GM21619 (cell line): ENCODE measurements at regions not wholly inside any gene's neighbourhood (a gene's known extent, or its start where the extent isn't known, plus 50 kb on each side); places are given as distances from the start of the nearest gene placed in this dataset.
"Not testable (repeated sequence)": the region's sequence is repeated elsewhere in the genome, so short reads cannot be mapped to it uniquely, and the experiment has no call there.

ENCODE experiments used
- ATAC-seq: cut with Tn5 transposase; IDR thresholded peaks from one replicate; pipeline ENCODE4 v1.9.1; 2021; ENCODE audit not compliant: unreplicated experiment

DNA sequence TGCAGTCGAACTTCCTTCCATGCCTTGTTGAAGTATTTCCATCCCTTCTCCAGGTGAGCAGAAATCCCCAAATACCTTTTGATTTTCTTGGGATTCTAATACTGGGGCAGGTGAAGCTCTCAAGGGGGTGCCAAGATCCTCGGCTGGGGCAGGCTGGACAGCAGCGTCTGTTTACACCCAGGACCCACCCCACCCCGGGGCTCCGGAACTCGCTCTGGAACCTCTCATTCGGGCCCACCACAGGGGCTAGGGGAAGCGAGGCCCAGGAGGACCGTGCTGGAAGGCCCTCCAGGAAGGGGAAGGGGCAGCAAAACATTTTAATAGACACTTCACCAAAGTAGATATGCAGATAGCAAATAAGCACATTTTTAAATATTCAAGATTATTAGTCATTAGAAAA is 161.9 kb upstream of the GORAB start:
- no peak for ATAC-seq

DNA sequence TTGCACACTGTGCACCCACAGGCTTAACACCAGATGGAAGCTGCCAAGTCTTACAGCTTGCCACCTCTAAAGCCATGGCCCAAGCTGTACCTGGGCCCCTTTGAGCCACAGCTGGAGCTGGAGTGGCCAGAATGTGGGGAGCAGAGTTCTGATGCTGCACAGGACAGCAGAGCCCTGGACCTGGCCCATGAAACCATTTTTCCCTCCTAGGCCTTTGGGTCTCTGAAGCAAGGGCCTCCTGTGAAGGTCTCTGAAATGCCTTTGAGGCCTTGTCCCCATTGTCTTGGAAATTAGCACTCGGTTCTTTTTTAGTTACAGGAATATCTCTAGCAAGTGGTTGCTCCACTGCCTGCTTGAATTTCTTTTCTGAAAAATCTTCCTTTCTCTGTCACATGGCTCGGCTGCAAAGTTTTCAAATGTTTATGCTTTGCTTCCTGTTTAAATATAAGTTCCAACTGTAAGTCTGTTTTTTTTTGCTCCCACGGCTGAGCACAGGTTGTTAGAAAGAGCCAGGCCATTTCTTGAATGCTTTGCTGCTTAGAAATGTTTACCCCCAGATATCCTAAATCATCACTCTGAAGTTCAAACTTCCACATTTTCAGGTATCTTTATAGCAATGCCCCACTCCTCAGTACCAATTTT is 156.8 kb upstream of the GORAB start:
- ATAC-seq, result no peak

DNA sequence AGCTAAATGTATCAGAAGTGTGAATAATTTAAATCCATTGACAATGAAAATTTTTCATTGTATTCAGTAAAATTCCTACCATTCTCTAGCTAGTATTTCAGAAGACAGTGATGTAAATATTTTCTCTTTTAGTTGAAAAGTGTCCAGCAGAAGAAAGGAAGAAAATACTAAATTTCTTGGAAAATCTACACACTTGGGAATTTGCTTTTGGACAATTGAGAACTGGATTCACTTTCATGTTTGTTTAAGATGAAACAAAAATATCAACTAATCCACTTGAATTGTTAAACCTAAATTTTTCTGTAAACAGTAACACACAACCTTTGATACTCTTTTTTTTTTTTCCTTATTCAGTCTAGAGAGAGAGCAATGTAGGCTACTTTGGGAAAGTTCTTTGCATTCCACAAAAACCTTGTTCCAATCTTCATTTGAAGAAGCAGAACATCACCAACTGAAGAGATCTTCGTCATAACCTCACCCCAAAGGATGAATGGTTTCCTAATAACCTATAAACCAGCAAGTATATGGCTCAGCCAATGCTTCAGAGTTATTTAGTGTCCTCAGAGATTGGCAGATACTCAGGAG is 155.1 kb upstream of the GORAB start:
- no peak for ATAC-seq

DNA sequence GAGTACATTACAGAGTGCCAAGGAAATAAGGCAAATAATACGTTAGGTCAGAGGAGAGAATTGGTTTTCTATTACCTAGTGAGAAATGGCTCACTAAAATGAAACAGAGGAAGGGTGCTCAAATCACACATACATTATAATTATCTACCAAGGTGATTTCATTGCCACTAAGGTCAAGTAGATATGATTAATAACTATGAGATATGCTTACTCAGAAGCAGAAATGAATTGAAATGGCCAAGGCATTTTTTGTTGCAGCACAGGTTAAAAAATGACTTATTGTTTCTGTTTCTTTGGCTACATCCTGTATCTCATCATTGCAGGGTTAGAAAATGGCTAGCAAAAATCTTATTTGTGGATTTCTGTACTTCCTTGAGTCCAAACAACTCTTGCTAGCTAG is 154.5 kb upstream of the GORAB start:
- ATAC-seq, result peak; percentile 84

DNA sequence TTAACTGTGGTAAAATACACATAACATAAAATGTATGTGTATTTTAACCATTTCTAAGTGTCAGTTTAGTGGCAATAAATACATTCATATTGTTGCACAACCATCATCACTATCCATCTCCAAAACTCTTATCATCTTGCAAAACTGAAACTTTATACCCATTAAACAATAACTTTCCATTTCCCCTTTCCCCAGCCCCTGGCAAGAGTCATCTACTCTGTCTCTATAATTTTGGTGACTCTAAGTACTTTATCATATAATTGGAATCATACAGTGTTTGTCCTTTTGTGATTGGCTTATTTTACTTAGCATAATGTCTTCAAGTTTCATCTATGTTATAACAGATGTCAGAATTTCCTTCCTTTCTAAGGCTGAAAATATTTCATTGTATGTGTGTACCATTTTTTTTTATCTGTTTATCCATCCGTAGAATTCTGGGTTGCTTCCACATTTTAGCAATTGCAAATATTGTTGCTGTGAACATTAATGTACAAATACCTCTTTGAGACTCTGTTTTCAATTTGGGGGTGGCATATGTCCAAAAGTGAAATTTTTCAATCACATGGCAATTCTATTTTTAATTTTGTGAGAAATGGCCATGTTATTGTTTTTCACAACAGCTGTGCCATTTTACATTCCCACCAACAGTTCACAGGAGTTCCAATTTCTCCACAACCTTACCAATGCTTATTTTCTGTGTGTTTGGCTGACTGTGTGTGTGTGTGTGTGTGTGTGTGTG is 153.9 kb upstream of the GORAB start:
- ATAC-seq, result no peak

DNA sequence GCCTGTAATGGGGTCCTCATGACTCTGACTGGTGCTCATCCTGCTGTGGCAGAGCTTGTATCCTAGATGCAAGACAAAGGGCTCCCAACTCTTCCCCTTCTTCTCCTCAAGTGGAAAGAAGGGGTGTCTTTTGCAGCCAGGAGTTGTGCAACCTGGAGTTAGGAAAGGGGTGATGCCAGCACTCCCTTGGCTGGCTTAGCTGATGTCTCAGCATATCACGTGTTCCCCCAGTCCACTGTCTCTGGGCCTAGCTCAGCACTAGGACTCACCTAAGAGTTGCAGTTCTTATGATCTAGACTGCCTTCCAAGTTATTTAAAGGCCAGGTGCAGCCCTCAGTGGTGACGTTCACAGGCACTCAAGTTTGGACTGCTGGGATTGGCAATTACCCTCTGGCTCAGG is 146.2 kb upstream of the GORAB start:
- ATAC-seq, result no peak

DNA sequence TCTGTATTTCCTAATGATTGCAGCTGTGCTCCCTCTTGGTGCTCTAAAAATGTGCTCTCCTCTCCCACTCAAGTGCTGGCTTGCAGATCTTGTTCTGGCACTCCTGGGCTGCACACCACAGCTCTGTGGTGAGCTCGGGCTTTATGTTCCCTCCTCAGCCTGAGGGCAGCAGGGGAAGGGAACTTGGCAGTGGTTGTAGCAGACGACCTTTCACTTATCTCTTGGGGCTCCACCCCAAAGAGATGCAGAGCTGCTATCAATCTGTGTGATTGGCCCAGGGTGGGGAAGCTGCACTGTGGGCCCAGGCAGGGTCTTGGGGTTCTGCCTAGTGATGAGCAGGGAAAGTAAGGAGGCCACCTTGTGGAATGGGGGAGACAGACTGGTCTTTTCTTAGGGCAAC is 143.5 kb upstream of the GORAB start:
- no peak for ATAC-seq

DNA sequence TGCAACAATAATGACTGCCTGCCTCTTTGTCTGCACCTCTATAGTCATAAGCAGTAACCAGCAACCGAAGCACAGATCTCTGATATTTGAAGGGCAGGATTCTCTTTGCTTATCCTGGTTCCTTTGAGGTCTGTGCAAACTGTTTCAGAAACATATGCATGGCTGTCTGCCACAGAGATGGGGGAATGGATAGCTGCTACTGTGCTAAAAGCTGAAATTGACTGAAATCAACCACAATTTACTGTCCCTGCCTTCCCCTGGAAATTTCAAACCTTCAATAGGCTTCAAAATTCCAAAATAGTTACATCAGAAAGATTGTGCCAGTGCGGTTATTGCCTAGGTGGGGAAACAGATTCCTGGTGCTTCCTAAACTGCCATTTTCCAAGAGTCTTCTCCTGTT is 136.8 kb upstream of the GORAB start:
- ATAC-seq, result no peak

DNA sequence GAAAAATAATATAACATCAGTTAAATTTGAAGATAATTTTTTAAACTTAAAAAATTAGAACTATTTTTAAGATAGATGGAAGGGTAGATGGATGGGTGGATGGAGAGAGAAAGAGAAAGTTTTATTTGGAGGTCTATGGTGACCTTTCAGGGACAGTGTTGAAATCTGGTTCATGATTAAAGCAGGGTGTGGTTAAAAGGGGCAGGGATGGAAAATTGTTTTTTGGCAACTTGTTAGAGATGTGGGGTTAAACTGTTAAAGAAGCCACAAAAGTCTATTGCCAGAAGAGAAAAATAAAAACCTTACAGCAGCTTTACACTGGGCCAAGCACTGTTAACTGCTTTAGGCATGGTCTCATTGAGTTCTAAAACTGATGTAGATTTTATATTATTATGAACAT is 134.9 kb upstream of the GORAB start:
- ATAC-seq, result no peak

DNA sequence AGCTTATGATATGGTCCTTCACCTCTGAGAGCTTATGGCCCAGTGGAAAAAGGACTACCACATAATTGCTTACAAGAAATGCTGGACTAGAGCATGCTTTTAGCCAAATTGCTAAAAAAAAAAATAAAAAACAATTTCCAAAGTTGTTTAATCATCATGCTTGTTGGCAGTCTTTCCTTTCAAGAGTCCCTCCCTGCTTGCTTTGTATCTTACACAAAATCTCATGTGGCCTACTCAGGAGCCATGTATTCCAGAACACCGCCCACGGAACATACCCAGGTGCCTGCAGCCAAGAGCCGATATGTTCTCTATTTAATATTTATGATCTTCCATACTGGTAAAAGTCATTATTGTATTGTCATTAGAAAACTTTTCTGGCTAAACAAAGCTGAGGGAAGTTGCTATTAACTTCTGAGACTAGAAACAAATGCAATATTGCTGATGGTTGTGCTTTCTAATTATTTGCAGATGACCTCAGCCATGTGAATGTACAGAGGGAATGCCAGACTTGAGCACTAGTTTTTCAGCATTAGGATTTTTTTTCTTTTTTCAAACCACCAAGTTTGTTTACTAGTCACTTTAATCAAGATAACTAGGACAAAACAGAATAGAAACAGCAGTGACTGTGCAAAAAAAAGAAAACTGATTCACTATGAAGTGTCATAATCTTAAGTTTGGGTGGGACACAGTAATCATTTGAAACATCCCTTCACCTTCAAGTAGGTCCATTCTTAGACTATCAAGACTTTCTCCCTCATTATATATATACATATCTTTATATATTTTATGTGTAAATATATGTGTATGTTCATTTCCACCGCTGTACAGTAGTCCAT is 129.3 kb upstream of the GORAB start:
- no peak for ATAC-seq

DNA sequence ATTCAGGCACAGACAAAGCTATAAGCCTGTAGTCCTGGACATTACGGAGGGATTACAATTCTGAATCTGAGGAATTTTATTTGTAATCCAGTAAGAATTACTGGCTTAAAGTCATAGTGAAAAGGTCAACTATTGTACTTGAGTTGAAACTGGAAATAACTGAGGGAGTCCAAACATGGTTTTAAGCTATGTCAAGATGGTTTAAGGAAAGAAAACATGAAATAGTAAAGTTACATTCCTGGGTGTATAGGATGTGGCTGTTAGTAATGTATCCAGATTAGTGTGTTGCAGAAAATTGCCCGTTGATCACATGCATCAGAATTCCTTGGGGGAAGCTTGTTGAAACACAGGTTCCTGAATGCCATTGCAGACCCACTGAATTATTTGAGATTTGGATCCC is 124.8 kb upstream of the GORAB start:
- ATAC-seq, result no peak

DNA sequence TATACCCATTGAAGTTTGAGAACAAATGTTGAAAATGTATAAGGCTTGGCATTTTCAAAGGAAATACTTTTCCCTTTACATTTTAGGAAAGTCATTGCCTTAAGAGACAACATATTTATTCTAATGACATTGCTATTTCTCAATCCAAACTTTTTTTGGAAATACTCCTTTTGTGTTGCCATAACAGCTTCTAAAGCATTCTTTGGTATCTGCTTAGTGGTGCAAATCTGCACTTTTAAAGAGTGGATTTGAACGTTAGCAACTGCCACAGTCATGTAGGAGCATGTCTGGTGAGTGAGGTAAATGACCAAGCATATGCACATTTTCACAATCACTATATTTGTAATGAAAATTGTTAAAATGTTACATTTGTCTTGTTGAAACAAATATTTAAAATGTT is 124.4 kb upstream of the GORAB start:
- ATAC-seq, result no peak

DNA sequence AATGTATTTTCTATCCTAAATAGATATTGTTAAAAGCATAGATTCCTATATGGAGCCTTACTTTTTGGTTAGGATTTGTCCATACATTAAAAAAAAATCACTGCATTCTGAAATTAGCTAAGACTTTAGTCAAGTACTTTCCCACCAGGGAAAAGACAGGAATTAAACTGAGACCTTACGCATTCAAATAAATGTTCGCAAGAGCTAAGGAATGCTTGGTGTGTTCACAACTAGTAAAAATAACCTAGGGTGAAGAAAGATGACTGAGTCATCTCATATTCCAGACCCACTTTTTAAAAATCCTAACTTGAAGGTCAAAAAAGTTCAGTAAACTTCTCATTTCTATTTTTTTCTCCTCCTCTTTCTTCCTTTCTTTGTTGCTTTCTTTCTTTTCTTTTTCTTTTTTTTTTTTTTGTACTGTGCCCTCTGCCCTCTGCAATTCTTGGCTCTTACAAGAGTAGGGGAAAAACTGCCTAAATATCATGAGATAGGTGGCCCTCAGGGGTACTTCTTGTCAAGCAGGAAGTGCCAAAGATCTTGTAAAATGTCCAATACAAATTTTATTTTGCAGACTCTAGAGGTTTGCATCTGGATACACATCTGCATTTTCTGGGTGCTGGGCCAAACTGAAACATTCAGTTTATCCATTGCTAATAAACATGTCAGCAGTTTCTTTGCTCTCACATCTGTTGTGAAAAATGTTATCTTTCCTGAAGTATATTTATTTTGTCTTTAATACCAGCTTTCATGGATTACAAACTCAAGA is 121.4 kb upstream of the GORAB start:
- ATAC-seq, result no peak

DNA sequence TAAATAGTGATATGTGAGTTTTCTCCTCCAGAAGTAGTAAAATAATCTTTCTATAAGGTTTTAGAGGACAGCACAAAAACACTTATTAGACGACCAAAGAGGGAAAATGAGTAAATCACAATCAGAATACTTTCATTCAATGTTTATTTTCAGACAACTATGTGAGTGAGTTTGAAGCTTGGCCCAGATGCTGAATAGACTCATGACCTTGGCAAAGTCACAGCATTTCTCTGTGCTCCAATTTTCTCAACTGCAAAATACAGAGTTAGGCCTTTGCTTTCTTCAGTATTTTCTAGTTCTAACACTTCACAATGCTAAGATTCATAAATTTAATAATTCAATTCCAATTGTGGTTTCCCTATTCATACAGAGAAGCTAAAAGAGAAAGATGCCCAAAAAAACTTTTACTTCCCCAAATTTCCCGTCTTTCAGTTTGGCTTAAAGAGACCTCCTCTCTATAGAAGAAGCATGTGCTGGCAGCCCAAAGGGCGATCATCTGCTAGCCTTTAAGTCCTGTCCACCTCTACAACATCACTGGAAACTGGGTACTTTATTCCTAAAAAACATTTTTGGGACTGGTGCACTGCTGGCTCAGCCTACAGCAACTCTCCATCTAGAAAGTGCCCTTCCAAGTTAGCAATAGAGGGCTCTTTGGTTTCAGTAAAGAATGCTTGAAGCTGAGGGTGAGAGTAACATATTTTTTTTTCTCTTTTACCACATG is 116.8 kb upstream of the GORAB start:
- ATAC-seq, result no peak

DNA sequence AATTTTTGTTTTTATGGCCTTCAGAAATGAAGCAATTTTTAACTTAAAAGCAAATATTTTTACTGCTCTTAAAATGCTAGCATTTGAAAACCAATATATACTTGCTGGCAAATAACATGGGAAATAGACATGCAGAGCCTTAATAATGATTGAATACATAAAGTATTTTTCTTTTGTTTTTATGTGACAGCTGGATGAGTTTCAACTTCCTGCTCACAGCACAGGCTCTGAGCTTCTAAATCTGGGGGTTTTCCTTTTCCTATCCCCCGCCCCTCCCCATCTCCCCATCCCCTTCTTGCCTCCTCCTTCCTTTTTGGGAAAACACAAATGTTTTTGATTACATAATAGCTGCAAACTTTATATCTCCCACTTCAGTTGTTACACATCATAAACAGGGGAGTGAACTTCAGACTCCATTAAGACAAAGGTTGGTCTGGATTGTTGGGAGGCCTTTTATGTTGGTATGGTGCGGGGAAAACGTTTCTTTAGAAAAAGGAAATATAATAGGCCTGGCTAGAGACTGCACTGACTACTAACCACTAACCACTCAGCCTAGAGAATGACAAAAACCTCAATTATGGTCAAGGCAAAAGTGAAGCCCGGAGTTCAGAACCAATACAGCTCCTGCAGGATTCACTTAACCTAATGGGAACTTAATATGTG is 116.1 kb upstream of the GORAB start:
- ATAC-seq, result no peak

DNA sequence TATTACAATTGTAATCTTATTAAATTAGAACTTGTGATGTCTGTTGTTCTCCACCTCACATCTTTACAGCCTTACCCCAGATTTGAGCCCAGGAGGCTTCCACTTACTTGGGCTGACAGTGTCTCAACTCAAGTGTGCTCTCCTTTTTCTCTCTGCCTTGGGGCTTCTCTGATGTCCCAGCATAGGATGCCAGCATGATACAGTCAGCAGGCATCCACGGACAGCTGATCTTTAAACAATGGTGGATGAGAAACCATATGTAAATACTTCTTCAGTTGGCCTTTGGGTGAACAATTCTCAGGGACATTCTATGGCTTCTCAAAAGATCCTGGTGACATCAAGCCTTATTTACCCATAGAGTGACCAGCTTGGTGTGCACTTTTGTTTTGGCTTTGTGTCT is 107.6 kb upstream of the GORAB start:
- no peak for ATAC-seq

DNA sequence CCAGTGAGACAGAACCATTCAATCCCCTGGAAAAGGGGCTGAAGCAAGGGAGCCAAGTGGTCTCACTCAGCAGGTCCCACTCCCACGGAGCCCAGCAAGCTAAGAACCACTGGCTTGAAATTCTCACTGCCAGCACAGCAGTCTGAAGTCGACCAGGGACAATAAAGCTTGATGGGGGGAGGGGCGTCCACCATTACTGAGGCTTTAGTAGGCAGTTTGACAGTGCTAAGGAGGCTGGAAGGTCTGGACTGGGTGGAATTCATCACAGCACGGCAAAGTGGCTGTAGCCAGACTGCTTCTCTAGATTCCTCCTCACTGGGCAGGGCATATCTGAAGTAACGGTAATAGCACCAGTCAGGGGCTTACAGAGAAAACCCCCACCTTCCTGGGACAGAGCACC is 105.4 kb upstream of the GORAB start:
- no peak for ATAC-seq

DNA sequence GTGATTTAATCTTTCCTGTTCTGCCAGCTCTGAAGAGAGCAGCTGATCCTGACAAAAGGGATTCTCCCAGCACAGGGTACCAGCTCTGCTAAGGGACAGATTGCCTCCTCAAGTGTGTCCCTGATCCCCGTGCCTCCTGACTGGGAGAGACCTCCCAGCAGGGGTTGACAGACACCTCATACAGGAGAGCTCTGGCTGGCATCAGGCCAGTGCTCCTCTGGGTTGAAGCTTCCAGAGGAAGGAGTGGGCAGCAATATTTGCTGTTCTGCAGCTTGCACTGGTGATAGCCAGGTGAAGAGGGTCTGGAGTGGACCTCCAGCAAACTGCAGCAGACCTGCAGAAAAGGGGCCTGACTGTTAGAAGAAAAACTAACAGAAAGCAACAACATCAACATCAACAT is 105.0 kb upstream of the GORAB start:
- ATAC-seq, result not testable (repeated sequence)

DNA sequence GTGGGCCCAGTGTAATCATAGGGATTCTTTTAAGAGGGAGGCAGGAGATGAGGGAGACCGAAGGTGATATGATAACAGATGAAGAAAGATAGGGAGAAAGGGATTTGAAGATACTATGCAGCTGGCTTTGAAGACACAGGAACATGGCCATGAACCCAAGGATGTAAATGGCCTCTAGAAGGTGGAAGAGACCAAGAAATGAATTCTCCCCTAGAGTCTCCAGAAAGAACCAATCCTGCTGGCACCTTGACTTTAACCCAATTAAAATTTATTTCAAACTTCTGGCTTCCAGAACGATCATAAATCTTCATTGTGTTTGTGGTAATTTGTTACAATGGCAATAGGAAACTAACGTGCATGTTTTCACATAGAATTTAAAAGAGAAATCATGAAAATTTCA is 95.0 kb upstream of the GORAB start:
- no peak for ATAC-seq

DNA sequence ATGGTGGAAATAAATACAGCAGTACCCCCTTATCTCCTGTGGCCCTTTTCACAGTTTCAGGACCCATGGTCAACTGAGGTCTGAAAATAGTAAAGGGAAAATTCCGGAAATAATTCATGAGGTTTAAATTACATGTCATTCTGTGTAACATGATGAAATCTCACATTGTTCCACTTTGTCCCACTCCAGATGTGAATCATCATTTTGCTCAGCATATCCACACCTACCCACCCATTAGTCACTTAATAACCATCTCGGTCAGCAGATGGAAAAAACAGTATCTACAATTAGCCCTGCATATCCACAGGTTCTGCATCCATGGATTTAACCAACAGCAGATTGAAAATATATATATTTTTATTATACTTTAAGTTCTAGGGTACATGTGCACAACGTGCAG is 86.9 kb upstream of the GORAB start:
- no peak for ATAC-seq
